WTC11 (cell line): ENCODE measurements at regions not wholly inside any gene's neighbourhood (a gene's known extent, or its start where the extent isn't known, plus 50 kb on each side); places are given as distances from the start of the nearest gene placed in this dataset.

Source experiments
- ATAC-seq: fragments of 200-7000 bp; cut with Tn5 transposase; 2 replicates; pipeline ENCODE4 v1.10.0; 2021; ENCODE audit warnings: mild to moderate bottlenecking, moderate library complexity
- CTCF ChIA-PET: fragments of 300-600 bp; sonication (Branson Sonifier 250); formaldehyde crosslinking; loops from one replicate; lab custom pipeline; 2021; ENCODE audit warnings: antibody characterized with exemption; lab: Charles Lee
- POLR2A ChIA-PET: fragments of 350-600 bp; sonication (Branson Sonifier 250); formaldehyde crosslinking; loops from one replicate; lab custom pipeline; 2021; ENCODE audit warnings: antibody characterized with exemption; lab: Charles Lee
- DNase-seq: peaks from one replicate; pipeline ENCODE4 v3.0.0; 2021; ENCODE audit warnings: low spot score
- H3K27ac Mint-ChIP-seq: 2 replicates; pipeline ENCODE4 v1.8.0; 2021; ENCODE audit warnings: mixed read lengths
- H3K27me3 Mint-ChIP-seq: 2 replicates; pipeline ENCODE4 v1.8.0; 2021; ENCODE audit warnings: low read depth, mild to moderate bottlenecking, moderate library complexity, mixed read lengths
- H3K36me3 Mint-ChIP-seq: 2 replicates; pipeline ENCODE4 v1.8.0; 2021; ENCODE audit warnings: mixed read lengths
- H3K4me1 Mint-ChIP-seq: 2 replicates; pipeline ENCODE4 v1.8.0; 2022; ENCODE audit warnings: mixed read lengths
- H3K4me3 Mint-ChIP-seq: 2 replicates; pipeline ENCODE4 v1.8.0; 2021; ENCODE audit warnings: mild to moderate bottlenecking, moderate library complexity, mixed read lengths
- H3K9me3 Mint-ChIP-seq: 2 replicates; pipeline ENCODE4 v1.8.0; 2021; ENCODE audit warnings: mixed read lengths
- CREM ChIP-seq: sonication (generic); formaldehyde crosslinking; IDR thresholded peaks from 2 replicates; pipeline ENCODE4 v1.8.1; 2022; ENCODE audit warnings: mild to moderate bottlenecking, missing genetic modification reagents, moderate library complexity
- ELF4 ChIP-seq: sonication (generic); formaldehyde crosslinking; IDR thresholded peaks from 2 replicates; pipeline ENCODE4 v1.8.1; 2022; ENCODE audit warnings: low read depth, mild to moderate bottlenecking, moderate library complexity, missing genetic modification reagents
- FOXJ3 ChIP-seq: sonication (generic); formaldehyde crosslinking; IDR thresholded peaks from 2 replicates; pipeline ENCODE4 v1.9.0; 2021; ENCODE audit warnings: missing genetic modification reagents, mild to moderate bottlenecking, borderline replicate concordance
- FOXP1 ChIP-seq: sonication (generic); formaldehyde crosslinking; IDR thresholded peaks from 2 replicates; pipeline ENCODE4 v1.8.0; 2022; ENCODE audit warnings: missing genetic modification reagents, mild to moderate bottlenecking, moderate library complexity, borderline replicate concordance
- JUN ChIP-seq: sonication (generic); formaldehyde crosslinking; IDR thresholded peaks from 2 replicates; pipeline ENCODE4 v1.8.0; 2023; ENCODE audit warnings: mild to moderate bottlenecking, missing genetic modification reagents
- NR3C1 ChIP-seq: sonication (generic); formaldehyde crosslinking; conservative IDR thresholded peaks from 2 replicates; pipeline ENCODE4 v1.8.1; 2023; ENCODE audit warnings: low read depth, mild to moderate bottlenecking, missing genetic modification reagents
- SMAD3 ChIP-seq: sonication (generic); formaldehyde crosslinking; IDR thresholded peaks from 2 replicates; pipeline ENCODE4 v1.8.0; 2022; ENCODE audit warnings: missing genetic modification reagents, mild to moderate bottlenecking, borderline replicate concordance
- SMAD4 ChIP-seq: sonication (generic); formaldehyde crosslinking; IDR thresholded peaks from 2 replicates; pipeline ENCODE4 v1.8.0; 2022; ENCODE audit warnings: mild to moderate bottlenecking, missing genetic modification reagents
- TEAD1 ChIP-seq: sonication (generic); formaldehyde crosslinking; IDR thresholded peaks from 2 replicates; pipeline ENCODE4 v1.8.0; 2022; ENCODE audit warnings: mild to moderate bottlenecking, missing genetic modification reagents
- ZBTB21 ChIP-seq: sonication (generic); formaldehyde crosslinking; IDR thresholded peaks from 2 replicates; pipeline ENCODE4 v1.8.1; 2023; ENCODE audit warnings: mild to moderate bottlenecking, missing genetic modification reagents, borderline replicate concordance
- TF ChIP-seq, protein P1 (sequence below): fragments of 200-600 bp; IDR thresholded peaks from 2 replicates; pipeline ENCODE4 v1.8.0; 2022; ENCODE audit warnings: antibody characterized with exemption
- TF ChIP-seq, protein P2 (sequence below): sonication (generic); formaldehyde crosslinking; IDR thresholded peaks from 2 replicates; pipeline ENCODE4 v1.8.0; 2023; ENCODE audit warnings: missing genetic modification reagents
- TF ChIP-seq, protein P3 (sequence below): sonication (generic); formaldehyde crosslinking; IDR thresholded peaks from 2 replicates; pipeline ENCODE4 v1.8.0; 2022; ENCODE audit warnings: mild to moderate bottlenecking, missing genetic modification reagents
- TF ChIP-seq, protein P4 (sequence below): fragments of 250-450 bp; sonication (Bioruptor Pico); IDR thresholded peaks from 2 replicates; pipeline ENCODE4 v1.9.0; 2021; ENCODE audit warnings: moderate library complexity, mild to moderate bottlenecking, inconsistent platforms, borderline replicate concordance
- TF ChIP-seq, protein P5 (sequence below): sonication (generic); formaldehyde crosslinking; IDR thresholded peaks from 2 replicates; pipeline ENCODE4 v1.8.1; 2023; ENCODE audit warnings: mild to moderate bottlenecking, missing genetic modification reagents
- TF ChIP-seq, protein P6 (sequence below): sonication (generic); formaldehyde crosslinking; IDR thresholded peaks from 2 replicates; pipeline ENCODE4 v1.8.1; 2022; ENCODE audit warnings: mild to moderate bottlenecking, missing genetic modification reagents, moderate library complexity, borderline replicate concordance
- TF ChIP-seq, protein P7 (sequence below): fragments of 250-450 bp; sonication (Bioruptor Pico); IDR thresholded peaks from 2 replicates; pipeline ENCODE4 v1.8.0; 2021; ENCODE audit warnings: mild to moderate bottlenecking

DNA sequence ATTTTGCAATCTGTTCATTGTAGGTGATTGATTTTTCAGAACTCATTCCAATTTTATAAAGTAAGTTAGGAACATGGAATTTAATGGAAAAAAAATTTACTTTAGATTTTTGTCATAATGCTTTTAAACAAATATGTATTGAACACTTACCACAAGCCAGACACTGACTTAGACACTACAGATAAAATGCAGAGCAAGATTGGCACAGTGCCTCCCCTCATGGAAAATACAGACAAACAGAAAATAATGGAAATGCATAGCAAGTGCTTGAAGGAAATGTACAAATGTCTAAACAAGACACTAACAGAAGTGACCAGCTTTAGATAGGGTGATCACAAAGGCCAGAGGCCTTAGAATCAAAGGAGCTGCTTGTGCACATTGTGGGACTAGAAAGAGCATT is 260.5 kb upstream of the ADGRL2 start (continued):
- no peak for TF ChIP-seq JUN (CRISPR knock-in tag)
- no peak for TF ChIP-seq ELF4 (CRISPR knock-in tag)
- TF ChIP-seq TEAD1 (CRISPR knock-in tag), result no peak
- no peak for TF ChIP-seq NR3C1 (CRISPR knock-in tag)
- TF ChIP-seq, protein P1, sequence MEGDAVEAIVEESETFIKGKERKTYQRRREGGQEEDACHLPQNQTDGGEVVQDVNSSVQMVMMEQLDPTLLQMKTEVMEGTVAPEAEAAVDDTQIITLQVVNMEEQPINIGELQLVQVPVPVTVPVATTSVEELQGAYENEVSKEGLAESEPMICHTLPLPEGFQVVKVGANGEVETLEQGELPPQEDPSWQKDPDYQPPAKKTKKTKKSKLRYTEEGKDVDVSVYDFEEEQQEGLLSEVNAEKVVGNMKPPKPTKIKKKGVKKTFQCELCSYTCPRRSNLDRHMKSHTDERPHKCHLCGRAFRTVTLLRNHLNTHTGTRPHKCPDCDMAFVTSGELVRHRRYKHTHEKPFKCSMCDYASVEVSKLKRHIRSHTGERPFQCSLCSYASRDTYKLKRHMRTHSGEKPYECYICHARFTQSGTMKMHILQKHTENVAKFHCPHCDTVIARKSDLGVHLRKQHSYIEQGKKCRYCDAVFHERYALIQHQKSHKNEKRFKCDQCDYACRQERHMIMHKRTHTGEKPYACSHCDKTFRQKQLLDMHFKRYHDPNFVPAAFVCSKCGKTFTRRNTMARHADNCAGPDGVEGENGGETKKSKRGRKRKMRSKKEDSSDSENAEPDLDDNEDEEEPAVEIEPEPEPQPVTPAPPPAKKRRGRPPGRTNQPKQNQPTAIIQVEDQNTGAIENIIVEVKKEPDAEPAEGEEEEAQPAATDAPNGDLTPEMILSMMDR, result no peak
- no peak for TF ChIP-seq FOXP1
- TF ChIP-seq, protein P2, sequence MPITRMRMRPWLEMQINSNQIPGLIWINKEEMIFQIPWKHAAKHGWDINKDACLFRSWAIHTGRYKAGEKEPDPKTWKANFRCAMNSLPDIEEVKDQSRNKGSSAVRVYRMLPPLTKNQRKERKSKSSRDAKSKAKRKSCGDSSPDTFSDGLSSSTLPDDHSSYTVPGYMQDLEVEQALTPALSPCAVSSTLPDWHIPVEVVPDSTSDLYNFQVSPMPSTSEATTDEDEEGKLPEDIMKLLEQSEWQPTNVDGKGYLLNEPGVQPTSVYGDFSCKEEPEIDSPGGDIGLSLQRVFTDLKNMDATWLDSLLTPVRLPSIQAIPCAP (CRISPR knock-in tag), result no peak

DNA sequence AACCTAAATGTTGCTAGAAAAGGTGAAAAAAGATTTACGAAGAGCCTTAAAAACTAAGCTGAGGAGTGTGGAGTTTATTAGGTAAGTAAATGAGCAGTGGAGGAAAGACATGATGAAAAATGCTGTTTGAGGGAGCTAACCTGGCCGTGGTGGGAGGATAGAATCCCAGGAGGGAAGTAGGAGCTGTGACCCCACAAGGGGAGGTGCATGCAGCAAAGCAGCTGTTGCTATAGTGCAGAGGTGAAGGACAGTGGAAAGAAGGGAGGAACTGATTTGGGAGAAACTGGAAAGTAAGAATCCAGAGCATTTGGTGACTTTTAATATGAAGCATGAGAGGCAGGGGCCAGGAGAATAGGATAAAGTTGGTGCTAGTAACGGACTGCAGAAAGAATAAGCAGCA is 271.7 kb upstream of the ADGRL2 start:
- ChIA-PET POLR2A (no interaction called here), CTCF (interaction anchor here (1.6 kb wide), 1 partner anchor 253 kb away, joined by 4 read pairs; no protein-coding TSS in a partner anchor)
- Mint-ChIP-seq H3K27me3 (no peaks in the 10 kb centered on the region), H3K36me3 (no peaks in the 10 kb centered on the region), H3K9me3 (no peaks in the 10 kb centered on the region; the same call in 1 of the 2 replicates), H3K4me3 (no peak overlapping the region), H3K27ac (no peak overlapping the region), H3K4me1 (peaks cover 6% of the 10 kb centered on the region; the same call in 1 of the 2 replicates)
- DNase-seq (no peak), ATAC-seq (peak; percentile 60)
- TF ChIP-seq, protein P3, sequence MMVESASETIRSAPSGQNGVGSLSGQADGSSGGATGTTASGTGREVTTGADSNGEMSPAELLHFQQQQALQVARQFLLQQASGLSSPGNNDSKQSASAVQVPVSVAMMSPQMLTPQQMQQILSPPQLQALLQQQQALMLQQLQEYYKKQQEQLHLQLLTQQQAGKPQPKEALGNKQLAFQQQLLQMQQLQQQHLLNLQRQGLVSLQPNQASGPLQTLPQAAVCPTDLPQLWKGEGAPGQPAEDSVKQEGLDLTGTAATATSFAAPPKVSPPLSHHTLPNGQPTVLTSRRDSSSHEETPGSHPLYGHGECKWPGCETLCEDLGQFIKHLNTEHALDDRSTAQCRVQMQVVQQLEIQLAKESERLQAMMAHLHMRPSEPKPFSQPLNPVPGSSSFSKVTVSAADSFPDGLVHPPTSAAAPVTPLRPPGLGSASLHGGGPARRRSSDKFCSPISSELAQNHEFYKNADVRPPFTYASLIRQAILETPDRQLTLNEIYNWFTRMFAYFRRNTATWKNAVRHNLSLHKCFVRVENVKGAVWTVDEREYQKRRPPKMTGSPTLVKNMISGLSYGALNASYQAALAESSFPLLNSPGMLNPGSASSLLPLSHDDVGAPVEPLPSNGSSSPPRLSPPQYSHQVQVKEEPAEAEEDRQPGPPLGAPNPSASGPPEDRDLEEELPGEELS, result no peak
- no peak for TF ChIP-seq ZBTB21 (CRISPR knock-in tag)
- TF ChIP-seq, protein P4, sequence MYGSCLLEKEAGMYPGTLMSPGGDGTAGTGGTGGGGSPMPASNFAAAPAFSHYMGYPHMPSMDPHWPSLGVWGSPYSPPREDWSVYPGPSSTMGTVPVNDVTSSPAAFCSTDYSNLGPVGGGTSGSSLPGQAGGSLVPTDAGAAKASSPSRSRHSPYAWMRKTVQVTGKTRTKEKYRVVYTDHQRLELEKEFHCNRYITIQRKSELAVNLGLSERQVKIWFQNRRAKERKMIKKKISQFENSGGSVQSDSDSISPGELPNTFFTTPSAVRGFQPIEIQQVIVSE (CRISPR knock-in tag), result no peak

DNA sequence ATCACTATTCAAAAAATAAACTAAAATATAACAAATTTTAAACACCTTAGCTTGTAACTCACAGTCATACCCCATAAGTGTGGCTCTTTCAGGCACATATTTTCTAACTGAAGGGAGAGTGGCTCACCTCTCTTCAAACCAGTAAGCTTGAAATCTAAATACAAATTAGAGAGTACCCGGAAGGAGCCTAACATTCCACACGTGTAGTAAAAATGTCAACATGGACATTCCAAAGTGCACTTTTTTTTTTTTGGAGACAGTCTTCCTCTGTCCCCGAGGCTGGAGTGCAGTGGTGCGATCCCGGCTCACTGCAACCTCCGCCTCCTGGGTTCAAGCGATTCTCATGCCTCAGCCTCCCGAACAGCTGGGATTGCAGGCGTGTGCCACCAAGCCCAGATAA is 275.6 kb upstream of the ADGRL2 start:
- Mint-ChIP-seq H3K27me3 (no peaks in the 10 kb centered on the region), H3K4me3 (no peak overlapping the region), H3K4me1 (peaks cover 6% of the 10 kb centered on the region; the same call in 1 of the 2 replicates), H3K36me3 (no peaks in the 10 kb centered on the region), H3K27ac (no peak overlapping the region), H3K9me3 (no peaks in the 10 kb centered on the region)
- POLR2A ChIA-PET, result interaction anchor here (0.6 kb wide), 2 partner anchors 58 to 303 kb away, joined by 3 read pairs; no protein-coding TSS in a partner anchor
- no peak for DNase-seq
- TF ChIP-seq SMAD3 (CRISPR knock-in tag) (no peak), CREM (CRISPR knock-in tag) (no peak), FOXJ3 (CRISPR knock-in tag) (no peak), NR3C1 (CRISPR knock-in tag) (no peak), SMAD4 (CRISPR knock-in tag) (no peak), JUN (CRISPR knock-in tag) (no peak)
- TF ChIP-seq, protein P5, sequence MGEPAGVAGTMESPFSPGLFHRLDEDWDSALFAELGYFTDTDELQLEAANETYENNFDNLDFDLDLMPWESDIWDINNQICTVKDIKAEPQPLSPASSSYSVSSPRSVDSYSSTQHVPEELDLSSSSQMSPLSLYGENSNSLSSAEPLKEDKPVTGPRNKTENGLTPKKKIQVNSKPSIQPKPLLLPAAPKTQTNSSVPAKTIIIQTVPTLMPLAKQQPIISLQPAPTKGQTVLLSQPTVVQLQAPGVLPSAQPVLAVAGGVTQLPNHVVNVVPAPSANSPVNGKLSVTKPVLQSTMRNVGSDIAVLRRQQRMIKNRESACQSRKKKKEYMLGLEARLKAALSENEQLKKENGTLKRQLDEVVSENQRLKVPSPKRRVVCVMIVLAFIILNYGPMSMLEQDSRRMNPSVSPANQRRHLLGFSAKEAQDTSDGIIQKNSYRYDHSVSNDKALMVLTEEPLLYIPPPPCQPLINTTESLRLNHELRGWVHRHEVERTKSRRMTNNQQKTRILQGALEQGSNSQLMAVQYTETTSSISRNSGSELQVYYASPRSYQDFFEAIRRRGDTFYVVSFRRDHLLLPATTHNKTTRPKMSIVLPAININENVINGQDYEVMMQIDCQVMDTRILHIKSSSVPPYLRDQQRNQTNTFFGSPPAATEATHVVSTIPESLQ (CRISPR knock-in tag), result no peak
- TF ChIP-seq, protein P6, sequence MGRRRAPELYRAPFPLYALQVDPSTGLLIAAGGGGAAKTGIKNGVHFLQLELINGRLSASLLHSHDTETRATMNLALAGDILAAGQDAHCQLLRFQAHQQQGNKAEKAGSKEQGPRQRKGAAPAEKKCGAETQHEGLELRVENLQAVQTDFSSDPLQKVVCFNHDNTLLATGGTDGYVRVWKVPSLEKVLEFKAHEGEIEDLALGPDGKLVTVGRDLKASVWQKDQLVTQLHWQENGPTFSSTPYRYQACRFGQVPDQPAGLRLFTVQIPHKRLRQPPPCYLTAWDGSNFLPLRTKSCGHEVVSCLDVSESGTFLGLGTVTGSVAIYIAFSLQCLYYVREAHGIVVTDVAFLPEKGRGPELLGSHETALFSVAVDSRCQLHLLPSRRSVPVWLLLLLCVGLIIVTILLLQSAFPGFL (CRISPR knock-in tag), result no peak
- TF ChIP-seq, protein P7, sequence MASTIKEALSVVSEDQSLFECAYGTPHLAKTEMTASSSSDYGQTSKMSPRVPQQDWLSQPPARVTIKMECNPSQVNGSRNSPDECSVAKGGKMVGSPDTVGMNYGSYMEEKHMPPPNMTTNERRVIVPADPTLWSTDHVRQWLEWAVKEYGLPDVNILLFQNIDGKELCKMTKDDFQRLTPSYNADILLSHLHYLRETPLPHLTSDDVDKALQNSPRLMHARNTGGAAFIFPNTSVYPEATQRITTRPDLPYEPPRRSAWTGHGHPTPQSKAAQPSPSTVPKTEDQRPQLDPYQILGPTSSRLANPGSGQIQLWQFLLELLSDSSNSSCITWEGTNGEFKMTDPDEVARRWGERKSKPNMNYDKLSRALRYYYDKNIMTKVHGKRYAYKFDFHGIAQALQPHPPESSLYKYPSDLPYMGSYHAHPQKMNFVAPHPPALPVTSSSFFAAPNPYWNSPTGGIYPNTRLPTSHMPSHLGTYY (CRISPR knock-in tag), result no peak
- ATAC-seq, result no peak
- CTCF ChIA-PET, result no interaction called here
